Glutamatergic neuron (in vitro differentiated cells): ENCODE measurements at regions not wholly inside any gene's neighbourhood (a gene's known extent, or its start where the extent isn't known, plus 50 kb on each side); places are given as distances from the start of the nearest gene placed in this dataset.
"Not testable (repeated sequence)": the region's sequence is repeated elsewhere in the genome, so short reads cannot be mapped to it uniquely, and the experiment has no call there.

ENCODE experiments used
- DNase-seq: peaks from one replicate; pipeline ENCODE4 v3.0.0; 2022
- H3K27ac Mint-ChIP-seq: one replicate; pipeline ENCODE4 v1.8.0; 2020; ENCODE audit warnings: mild to moderate bottlenecking, mixed read lengths, inconsistent platforms; ENCODE audit not compliant: unreplicated experiment
- H3K27me3 Mint-ChIP-seq: one replicate; pipeline ENCODE4 v1.8.0; 2020; ENCODE audit warnings: mild to moderate bottlenecking, moderate library complexity, mixed read lengths, inconsistent platforms; ENCODE audit not compliant: unreplicated experiment
- H3K36me3 Mint-ChIP-seq: one replicate; pipeline ENCODE4 v1.8.0; 2020; ENCODE audit warnings: mild to moderate bottlenecking, mixed read lengths, inconsistent platforms; ENCODE audit not compliant: unreplicated experiment
- H3K4me1 Mint-ChIP-seq: one replicate; pipeline ENCODE4 v1.8.0; 2020; ENCODE audit warnings: mild to moderate bottlenecking, low read depth, mixed read lengths, inconsistent platforms; ENCODE audit not compliant: unreplicated experiment
- H3K4me3 Mint-ChIP-seq: one replicate; pipeline ENCODE4 v1.8.0; 2020; ENCODE audit warnings: mild to moderate bottlenecking, mixed read lengths, inconsistent platforms; ENCODE audit not compliant: unreplicated experiment
- H3K9me3 Mint-ChIP-seq: one replicate; pipeline ENCODE4 v1.8.0; 2020; ENCODE audit warnings: mild to moderate bottlenecking, moderate library complexity, mixed read lengths, inconsistent platforms; ENCODE audit not compliant: unreplicated experiment
- TF ChIP-seq, protein P1 (sequence below): fragments of 200-600 bp; sonication (generic); IDR thresholded peaks from one replicate; pipeline ENCODE4 v1.5.0; 2021; ENCODE audit not compliant: partially characterized antibody, unreplicated experiment

DNA sequence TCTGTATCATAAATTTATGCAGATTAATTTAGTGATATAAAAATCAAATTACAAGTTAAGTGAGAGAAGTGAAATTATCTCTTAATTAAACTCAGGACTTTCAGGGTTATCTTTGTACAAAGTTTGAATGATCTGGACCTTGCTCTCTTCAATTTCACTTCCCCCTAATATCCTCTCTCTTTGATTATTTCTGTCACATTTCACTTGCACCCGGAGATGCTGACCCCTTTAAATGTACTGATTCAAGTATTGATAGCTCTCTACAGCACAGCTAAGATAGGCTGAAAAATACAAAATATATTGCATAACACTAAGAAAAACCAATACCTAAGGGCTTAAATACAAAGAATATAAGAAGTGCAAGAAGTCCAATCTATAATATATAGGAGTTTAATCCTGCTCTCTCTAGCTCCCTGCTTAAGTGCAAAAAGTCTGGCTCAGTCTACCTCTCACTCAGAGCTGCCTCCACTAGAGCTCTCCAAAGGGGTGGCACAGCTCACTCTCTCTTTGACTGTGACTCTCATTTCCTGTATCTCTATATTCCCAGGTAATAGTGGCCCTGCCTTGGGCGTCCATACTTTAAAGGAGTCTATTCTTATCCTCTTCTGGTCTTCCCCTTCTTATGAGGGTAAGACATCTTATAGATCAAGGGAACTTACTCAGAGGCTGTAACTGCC lies 588.4 kb downstream of the RFPL4B start:
- no peak for DNase-seq
- Mint-ChIP-seq H3K4me1 (no peaks in the 10 kb centered on the region), H3K27ac (no peak overlapping the region), H3K4me3 (no peak overlapping the region), H3K36me3 (no peaks in the 10 kb centered on the region), H3K9me3 (no peaks in the 10 kb centered on the region), H3K27me3 (no peaks in the 10 kb centered on the region)
- TF ChIP-seq, protein P1, sequence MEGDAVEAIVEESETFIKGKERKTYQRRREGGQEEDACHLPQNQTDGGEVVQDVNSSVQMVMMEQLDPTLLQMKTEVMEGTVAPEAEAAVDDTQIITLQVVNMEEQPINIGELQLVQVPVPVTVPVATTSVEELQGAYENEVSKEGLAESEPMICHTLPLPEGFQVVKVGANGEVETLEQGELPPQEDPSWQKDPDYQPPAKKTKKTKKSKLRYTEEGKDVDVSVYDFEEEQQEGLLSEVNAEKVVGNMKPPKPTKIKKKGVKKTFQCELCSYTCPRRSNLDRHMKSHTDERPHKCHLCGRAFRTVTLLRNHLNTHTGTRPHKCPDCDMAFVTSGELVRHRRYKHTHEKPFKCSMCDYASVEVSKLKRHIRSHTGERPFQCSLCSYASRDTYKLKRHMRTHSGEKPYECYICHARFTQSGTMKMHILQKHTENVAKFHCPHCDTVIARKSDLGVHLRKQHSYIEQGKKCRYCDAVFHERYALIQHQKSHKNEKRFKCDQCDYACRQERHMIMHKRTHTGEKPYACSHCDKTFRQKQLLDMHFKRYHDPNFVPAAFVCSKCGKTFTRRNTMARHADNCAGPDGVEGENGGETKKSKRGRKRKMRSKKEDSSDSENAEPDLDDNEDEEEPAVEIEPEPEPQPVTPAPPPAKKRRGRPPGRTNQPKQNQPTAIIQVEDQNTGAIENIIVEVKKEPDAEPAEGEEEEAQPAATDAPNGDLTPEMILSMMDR, result no peak

DNA sequence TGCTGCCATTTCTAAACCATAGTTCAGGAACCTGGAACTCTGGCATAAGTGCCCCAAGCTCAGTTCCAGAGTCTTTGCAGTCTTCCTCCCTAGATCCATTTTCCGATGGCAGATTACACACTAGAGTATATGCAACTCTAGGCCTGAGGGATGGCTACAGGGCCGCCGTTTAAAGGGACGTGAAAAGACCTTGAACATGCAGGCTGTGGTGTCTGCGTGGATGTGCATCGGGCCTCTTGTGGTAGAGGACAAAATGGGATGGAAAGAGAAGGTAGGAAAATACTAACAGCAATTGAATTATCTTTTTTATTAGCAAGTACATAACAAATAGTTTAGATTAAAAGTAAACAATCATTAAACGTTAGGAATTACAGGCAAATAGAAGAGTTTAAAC lies 588.9 kb downstream of the RFPL4B start:
- no peaks in the 10 kb centered on the region for H3K36me3 Mint-ChIP-seq
- H3K27me3 Mint-ChIP-seq, result no peaks in the 10 kb centered on the region
- H3K4me1 Mint-ChIP-seq, result no peaks in the 10 kb centered on the region

DNA sequence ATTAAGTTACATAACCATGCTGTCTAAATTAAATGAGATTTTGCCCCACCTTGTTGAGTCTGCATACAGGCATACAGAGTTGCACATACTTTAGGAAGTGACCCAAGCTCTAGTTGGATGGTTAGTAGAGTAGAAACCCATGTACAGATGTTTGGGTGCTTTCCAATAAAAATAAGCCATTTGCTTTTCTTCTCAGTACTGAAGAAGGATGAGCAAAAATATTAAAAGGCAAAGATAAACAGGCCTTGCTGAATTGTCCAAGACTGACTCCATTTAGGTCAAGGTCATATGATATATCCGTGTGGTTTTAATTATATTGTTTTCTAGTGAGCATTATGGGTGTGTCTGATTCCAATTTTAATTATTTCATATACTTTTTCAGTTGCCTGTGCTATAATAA lies 589.4 kb downstream of the RFPL4B start:
- H3K27me3 Mint-ChIP-seq, result no peaks in the 10 kb centered on the region
- no peaks in the 10 kb centered on the region for H3K9me3 Mint-ChIP-seq
- H3K4me3 Mint-ChIP-seq, result no peak overlapping the region
- no peak for DNase-seq
- no peaks in the 10 kb centered on the region for H3K4me1 Mint-ChIP-seq
- no peaks in the 10 kb centered on the region for H3K36me3 Mint-ChIP-seq
- TF ChIP-seq, protein P1, result no peak
- no peak overlapping the region for H3K27ac Mint-ChIP-seq

More for the DNA sequence above, 588.9 kb downstream of the RFPL4B start:
- DNase-seq, result no peak
- TF ChIP-seq, protein P1, result no peak
- Mint-ChIP-seq H3K27ac (no peak overlapping the region), H3K9me3 (no peaks in the 10 kb centered on the region), H3K4me3 (no peak overlapping the region)

DNA sequence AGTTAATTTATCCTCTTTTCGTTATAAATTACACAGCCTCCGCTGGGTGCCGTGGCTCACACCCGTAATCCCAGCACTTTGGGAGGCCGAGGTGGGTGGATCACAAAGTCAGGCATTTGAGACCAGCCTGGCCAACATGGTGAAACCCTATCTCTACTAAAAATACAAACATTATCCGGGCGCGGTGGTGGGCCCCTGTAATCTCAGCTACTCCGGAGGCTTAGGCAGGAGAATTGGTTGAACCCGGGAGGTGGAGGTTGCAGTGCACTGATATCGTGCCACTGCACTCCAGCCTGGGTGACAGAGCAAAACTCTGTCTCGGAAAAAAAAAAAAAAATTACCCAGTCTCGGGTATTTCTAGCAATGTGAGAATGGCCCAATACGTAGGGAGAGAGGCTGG lies 590.6 kb downstream of the RFPL4B start:
- H3K4me1 Mint-ChIP-seq, result not testable (repeated sequence)

DNA sequence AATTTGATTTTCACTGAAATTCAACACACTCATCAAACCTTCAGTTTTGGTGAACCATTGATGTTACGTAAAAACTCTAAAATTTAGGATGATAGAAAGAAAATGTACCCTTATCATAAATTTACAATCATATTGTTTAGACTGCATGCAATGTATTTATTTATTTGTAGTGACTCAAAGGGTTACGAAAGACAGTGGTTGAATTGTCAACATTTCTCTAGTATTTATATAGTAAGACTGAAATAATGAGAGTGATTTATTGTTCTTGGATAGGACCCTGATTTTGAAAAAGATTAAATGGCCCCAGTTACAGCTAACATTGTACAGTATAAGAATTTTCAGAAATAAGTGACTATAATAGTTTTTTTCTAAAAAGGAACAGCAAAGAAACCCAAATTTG lies 591.5 kb downstream of the RFPL4B start:
- TF ChIP-seq, protein P1, result no peak
- no peaks in the 10 kb centered on the region for H3K27me3 Mint-ChIP-seq
- DNase-seq, result no peak
- H3K4me1 Mint-ChIP-seq, result no peaks in the 10 kb centered on the region
- no peak overlapping the region for H3K4me3 Mint-ChIP-seq
- no peak overlapping the region for H3K27ac Mint-ChIP-seq
- no peaks in the 10 kb centered on the region for H3K9me3 Mint-ChIP-seq
- H3K36me3 Mint-ChIP-seq, result no peaks in the 10 kb centered on the region

More for the DNA sequence above, 590.6 kb downstream of the RFPL4B start:
- not testable (repeated sequence) for H3K36me3 Mint-ChIP-seq, H3K9me3 Mint-ChIP-seq, H3K27me3 Mint-ChIP-seq, DNase-seq, H3K27ac Mint-ChIP-seq, H3K4me3 Mint-ChIP-seq
